Activated CD8-positive, alpha-beta T cell treated with anti-CD3 and anti-CD28 coated beads for 36 hours (primary cell): ENCODE measurements at regions not wholly inside any gene's neighbourhood (a gene's known extent, or its start where the extent isn't known, plus 50 kb on each side); places are given as distances from the start of the nearest gene placed in this dataset.

Experiments used
- ATAC-seq: fragments of 200-7000 bp; cut with Tn5 transposase; one replicate; pipeline ENCODE4 v1.10.0; 2021; ENCODE audit warnings: mild to moderate bottlenecking, moderate library complexity
- CTCF ChIA-PET: fragments of 350-600 bp; sonication (Branson Sonifier 250); formaldehyde crosslinking; loops from one replicate; lab custom pipeline; 2021; ENCODE audit warnings: antibody characterized with exemption; lab: Charles Lee
- POLR2A ChIA-PET: fragments of 350-600 bp; sonication (Branson Sonifier 250); formaldehyde crosslinking; loops from one replicate; lab custom pipeline; 2021; ENCODE audit warnings: antibody characterized with exemption; lab: Charles Lee
- DNase-seq: peaks from one replicate; pipeline ENCODE4 v3.0.0-alpha.2; 2020
- H3K27ac Mint-ChIP-seq: one replicate; pipeline ENCODE4 v1.8.0; 2021; ENCODE audit warnings: mild to moderate bottlenecking, mixed read lengths
- H3K27me3 Mint-ChIP-seq: one replicate; pipeline ENCODE4 v1.8.0; 2021; ENCODE audit warnings: mixed read lengths
- H3K36me3 Mint-ChIP-seq: one replicate; pipeline ENCODE4 v1.8.0; 2021; ENCODE audit warnings: low read depth, mixed read lengths
- H3K4me1 Mint-ChIP-seq: one replicate; pipeline ENCODE4 v1.8.0; 2021; ENCODE audit warnings: low read depth, mixed read lengths
- H3K4me3 Mint-ChIP-seq: one replicate; pipeline ENCODE4 v1.8.0; 2021; ENCODE audit warnings: mild to moderate bottlenecking, moderate library complexity, mixed read lengths
- H3K9me3 Mint-ChIP-seq: one replicate; pipeline ENCODE4 v1.8.0; 2021; ENCODE audit warnings: mixed read lengths
- CTCF ChIP-seq: fragments of 200-600 bp; IDR thresholded peaks from one replicate; pipeline ENCODE4 v1.8.0; 2022; ENCODE audit warnings: antibody characterized with exemption, mild to moderate bottlenecking
- intact Hi-C: fragments of 100-400 bp; cut with micrococcal nuclease; formaldehyde crosslinking; loops from one replicate; pipeline ENCODE4 v1.10.0; 2022

GRCh38 chr2:160657196-160657595 is 163.6 kb upstream of the RBMS1 start:
- H3K4me3 Mint-ChIP-seq = no peak overlapping the region
- intact Hi-C loops = no loop called here

GRCh38 chr2:160658851-160659250 is 165.2 kb upstream of the RBMS1 start:
- Mint-ChIP-seq H3K27me3 (peaks cover 6% of the 10 kb centered on the region), H3K4me1 (no peaks in the 10 kb centered on the region), H3K27ac (no peak overlapping the region), H3K4me3 (no peak overlapping the region), H3K9me3 (no peaks in the 10 kb centered on the region), H3K36me3 (no peaks in the 10 kb centered on the region)
- CTCF ChIA-PET = no interaction called here
- no peak for TF ChIP-seq CTCF
- POLR2A ChIA-PET = no interaction called here
- DNase-seq (no peak), ATAC-seq (no peak)
- intact Hi-C loops = no loop called here

More at GRCh38 chr2:160657196-160657595, 163.6 kb upstream of the RBMS1 start:
- H3K9me3 Mint-ChIP-seq = no peaks in the 10 kb centered on the region
- no peaks in the 10 kb centered on the region for H3K36me3 Mint-ChIP-seq
- DNase-seq = no peak
- H3K27me3 Mint-ChIP-seq = peaks cover 6% of the 10 kb centered on the region
- H3K4me1 Mint-ChIP-seq = peaks cover 12% of the 10 kb centered on the region
- no peak for TF ChIP-seq CTCF
- no peak overlapping the region for H3K27ac Mint-ChIP-seq
- ChIA-PET POLR2A (no interaction called here), CTCF (no interaction called here)
- ATAC-seq = no peak

- CTCF ChIA-PET = no interaction called here
- Mint-ChIP-seq H3K9me3 (no peaks in the 10 kb centered on the region), H3K4me1 (peaks cover under 1% of the 10 kb centered on the region), H3K27ac (no peak overlapping the region), H3K4me3 (no peak overlapping the region), H3K36me3 (no peaks in the 10 kb centered on the region), H3K27me3 (peaks cover 4% of the 10 kb centered on the region)
- no peak for ATAC-seq
- DNase-seq = no peak
- intact Hi-C loops = no loop called here
- TF ChIP-seq CTCF = no peak
- POLR2A ChIA-PET = no interaction called here
These were observed 167.1 kb upstream of the RBMS1 start for GRCh38 chr2:160660741-160661140.

GRCh38 chr2:160664603-160665140 is 171.1 kb upstream of the RBMS1 start:
- no peaks in the 10 kb centered on the region for H3K9me3 Mint-ChIP-seq

More at GRCh38 chr2:160664603-160665140, 171.1 kb upstream of the RBMS1 start:
- ChIA-PET POLR2A (no interaction called here), CTCF (no interaction called here)
- Mint-ChIP-seq H3K4me3 (no peak overlapping the region), H3K27me3 (no peaks in the 10 kb centered on the region), H3K27ac (no peak overlapping the region), H3K4me1 (peaks cover 19% of the 10 kb centered on the region), H3K36me3 (no peaks in the 10 kb centered on the region)
- no peak for DNase-seq
- TF ChIP-seq CTCF = no peak
- intact Hi-C loops = no loop called here
- ATAC-seq = no peak
